HG02623 (cell line): ENCODE measurements at regions not wholly inside any gene's neighbourhood (a gene's known extent, or its start where the extent isn't known, plus 50 kb on each side); places are given as distances from the start of the nearest gene placed in this dataset.

Experiments used
- ATAC-seq: cut with Tn5 transposase; IDR thresholded peaks from one replicate; pipeline ENCODE4 v1.9.1; 2021; ENCODE audit warnings: moderate library complexity; ENCODE audit not compliant: unreplicated experiment

DNA sequence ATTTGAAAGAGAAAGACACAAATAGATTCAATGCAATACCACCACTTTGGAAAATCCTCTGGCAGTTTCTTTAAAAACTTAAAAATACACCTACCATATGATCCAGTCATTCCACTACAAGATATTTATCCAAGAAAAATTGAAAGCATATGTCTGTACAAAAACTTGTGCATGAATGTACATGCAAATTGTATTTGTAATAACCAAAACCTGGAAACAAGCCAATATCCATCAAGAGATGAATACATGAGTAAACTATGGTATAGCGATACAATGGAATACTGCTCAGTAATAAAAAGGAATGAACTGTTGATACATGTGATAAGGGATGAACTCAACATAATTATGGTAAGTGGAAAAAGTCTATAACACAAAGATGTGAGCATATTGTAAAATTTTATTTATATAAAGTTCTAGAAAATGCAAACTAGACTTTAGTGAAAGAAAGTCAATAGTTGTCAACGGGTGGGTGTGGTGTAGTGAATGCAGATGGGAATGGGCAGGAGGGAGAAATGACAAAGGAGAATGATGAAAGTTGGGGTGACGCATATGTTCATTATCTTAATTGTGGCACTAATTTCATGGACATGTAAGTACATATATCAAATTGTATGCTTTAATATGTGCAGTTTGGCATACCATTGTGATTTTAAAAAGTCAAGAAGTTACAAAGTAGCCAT, 347.5 kb downstream of the SAMD5 start:
- ATAC-seq, result no peak

DNA sequence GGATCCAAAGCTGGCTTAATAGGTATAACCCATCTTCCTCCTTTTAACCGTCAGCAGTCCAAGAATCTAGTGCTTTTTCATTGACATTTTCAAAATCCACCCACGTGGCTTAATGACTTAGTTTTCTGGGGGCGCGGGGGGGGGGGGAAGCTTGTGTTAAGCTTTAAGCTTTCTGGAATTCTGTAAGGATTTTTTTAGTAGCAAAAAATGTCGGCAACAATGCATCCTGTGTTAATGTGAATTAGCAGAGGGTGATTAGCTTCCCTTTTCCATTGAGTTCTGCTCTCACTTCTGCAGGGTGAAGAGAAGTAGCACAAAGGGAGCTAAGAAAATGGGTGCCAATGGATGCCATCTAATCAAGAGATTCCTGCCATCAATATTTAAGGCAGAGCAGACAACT, 348.2 kb downstream of the SAMD5 start:
- ATAC-seq, result no peak

DNA sequence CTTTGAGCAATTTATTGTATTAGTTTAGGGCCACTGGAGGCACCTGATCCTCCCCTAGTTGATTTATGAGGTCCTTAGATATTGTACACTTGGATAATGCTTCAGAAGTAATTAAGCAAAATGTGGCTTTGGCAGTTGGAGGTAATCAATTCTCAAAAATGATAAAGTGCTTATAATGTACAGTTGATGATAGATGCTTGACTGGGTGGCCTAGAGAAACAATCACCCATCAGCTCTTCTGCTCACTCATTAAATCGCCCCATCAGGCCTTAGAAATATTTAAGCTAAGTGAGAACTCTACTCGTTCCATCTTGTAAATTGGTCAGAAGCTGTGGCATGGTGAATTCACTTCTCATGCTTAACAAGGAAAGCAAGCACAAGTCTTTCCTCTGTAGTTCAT, 349.9 kb downstream of the SAMD5 start:
- ATAC-seq, result no peak

DNA sequence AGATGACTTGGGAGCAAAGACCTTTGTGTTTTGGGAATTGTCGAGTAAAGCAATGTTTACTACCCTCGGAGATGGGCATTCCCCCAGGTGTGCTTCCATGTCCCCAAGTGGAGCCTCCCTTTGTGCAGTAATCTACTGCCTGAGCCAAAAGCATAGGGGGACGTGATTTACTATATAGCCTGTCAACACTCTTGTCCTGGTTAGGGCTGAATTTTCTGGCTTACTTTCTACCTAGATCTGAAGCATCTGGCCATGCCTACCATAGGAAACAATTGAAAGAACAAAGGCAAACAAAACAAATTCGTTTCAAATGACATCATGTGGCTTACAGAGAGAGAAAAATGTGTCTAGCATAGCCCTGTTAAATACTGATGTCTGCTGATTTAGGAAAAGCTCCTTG, 350.6 kb downstream of the SAMD5 start:
- no peak for ATAC-seq

DNA sequence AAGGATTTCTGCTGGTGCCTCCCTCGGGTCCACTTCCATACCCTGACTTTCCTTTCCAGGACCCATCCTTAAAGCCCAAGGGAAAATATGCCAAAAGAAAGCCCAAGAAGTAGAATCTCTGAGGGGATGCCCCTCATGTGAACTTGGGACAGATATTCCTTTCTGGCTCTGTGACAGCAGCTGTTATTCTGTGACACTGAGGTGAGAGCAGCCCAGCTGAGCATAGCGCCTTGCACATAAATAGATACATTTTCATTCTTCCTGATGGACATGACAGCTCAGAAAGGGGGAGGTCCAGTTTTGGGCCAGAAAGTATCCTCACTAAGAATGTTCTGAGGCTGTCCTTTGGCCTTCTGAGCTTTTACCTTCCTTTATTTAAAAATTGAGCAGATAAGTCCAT, 353.2 kb downstream of the SAMD5 start:
- no peak for ATAC-seq

DNA sequence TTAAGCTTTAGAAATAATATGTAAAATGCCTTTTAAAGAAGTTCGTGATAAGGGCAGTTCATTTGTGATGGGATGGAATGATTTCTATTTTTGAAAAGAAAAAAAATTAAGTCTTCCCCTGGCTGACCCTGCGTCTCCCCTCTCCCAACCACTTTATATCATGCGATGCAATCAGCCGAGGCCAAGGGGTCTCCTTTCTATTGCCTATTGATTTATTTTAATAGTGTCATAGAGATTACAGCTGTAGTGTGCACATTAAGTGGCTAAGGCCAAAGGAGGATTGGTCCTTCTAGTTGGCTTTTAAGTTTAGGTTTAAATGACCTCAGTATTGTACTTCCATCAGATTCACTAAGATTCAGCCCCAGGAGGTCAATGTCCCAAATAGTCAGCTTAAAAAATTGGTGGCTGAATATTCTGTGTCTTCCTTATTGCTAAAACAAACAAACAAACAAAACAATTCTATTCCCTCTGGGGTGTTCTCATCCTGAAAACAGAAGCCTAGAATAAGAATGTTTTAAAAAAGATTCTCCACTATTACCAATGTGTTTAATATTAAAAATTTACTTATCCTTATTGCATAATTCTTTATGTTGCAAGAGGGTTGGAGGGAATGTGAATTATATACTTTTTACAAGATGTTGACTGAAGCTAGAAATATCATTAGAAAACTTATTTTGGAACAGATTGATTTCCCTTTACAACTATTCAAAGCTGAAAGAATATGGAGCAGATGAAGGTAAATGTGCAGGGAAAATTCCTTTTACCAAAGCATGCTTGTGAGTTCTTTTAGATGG, 359.1 kb downstream of the SAMD5 start:
- no peak for ATAC-seq

DNA sequence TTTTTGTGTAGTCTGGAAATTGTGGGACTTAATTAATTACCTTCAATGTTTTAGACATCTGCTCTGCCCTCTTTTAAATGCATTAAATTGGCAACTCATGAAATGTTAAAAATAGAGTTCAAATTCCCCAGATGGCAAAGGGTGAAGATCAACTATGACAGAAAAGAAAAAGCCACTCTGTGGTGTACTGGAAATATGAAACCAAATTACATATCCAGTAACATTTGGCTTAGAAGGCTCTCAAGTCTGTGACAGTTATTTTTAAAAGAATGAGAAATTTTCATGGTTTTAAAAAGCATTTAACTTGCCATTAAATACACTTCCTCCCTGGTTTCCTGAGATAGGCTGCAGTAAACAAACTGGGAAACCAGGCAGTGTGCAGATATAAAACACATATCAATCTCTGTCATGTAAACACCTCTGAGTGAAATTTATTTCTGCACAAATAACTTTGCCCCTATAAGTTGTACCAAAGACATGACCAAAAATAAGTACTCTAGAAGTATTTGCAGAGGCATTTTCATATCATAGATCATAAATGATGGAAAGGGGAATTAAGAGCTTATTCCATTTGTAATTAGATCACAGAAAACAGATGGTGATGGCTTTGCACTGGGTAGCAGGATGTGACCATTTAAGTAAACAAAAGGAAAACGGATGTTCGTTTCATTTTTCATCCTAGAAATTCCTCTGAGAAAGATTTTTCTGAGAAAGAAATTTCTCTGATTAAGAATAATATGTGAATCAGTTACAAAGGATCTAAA, 360.1 kb downstream of the SAMD5 start:
- no peak for ATAC-seq

DNA sequence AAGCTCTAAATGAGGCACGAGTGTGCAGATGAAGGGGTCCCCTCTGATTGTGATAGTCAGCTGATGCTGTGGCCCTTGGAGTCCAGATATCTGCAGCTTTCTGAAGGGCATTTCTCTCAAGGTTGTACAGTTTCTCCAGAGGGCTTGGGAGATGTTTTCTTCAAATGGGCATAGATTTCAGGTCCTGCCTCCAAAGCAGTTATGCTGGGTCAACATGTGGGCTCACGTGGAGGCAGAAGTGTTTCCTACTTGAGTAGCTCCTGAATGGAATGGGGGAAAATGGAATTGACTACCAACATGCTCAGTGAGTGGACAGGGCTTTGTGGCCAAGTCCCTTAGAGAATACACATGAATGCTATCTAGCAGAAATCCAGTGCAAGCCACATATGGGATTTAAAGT, 360.7 kb downstream of the SAMD5 start:
- ATAC-seq, result no peak

DNA sequence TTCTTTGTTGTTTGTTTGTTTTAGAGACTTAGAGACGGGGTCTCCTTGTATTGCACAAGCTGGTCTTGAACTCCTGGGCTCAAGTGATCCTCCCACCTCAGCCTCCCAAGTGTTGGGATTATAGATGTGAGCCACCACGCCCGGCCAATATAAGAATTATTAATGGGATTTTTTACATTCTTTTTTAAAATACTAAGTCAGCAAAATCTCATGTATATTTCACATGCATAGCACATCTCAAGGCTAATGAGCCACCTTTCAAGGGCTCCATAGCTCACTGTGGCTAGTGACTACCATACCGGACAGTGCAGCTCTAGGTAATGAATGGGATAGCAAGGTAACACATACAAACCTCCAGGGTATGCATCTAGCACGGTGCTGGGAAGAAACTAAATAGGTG, 361.4 kb downstream of the SAMD5 start:
- no peak for ATAC-seq

DNA sequence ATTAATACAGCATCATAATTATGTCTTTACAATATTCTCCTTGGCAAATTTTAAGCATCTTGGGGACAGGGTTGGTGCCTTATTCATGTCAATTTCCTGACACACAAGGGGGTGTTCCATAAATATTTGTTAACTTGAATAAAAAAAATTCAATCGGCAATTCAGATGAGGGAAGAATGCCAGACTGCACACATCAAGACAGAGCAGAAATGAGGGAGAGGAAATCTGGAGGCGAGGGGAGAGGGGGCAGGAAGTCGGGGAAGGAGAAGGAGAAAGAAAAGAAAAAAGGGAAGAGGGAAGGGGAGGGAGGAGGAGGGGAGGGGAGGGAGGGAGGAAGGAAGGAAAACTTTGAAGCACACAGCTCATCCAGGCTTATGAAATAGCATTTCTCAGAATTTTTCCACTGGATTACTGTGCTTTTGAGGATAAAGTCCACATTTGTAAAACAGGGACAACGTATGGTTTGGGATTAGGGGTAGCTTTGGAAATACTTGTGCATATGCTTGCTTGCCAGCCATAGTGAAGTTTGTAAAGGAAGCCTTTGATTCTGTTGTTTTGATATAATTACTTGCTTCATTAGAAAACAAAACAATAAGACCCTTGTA, 362.1 kb downstream of the SAMD5 start:
- no peak for ATAC-seq

DNA sequence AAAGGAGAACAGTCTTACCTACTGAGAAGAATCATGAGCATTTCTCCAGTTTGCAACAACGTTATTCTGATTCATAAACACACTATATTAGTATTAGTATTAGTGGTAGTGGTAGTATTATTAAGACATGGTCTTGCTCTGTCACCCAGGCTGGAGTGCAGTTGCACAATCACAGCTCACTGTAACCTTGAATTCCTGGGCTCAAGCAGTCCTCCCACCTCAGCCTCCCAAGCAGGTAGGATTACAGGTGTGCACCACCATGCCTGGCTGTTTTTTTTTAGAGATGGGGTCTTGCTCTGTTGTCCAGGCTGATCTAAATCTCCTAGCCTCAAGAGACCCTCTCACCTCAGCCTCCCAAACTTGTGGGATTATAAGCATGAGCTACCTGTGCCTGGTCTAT, 363.5 kb downstream of the SAMD5 start:
- ATAC-seq, result no peak

DNA sequence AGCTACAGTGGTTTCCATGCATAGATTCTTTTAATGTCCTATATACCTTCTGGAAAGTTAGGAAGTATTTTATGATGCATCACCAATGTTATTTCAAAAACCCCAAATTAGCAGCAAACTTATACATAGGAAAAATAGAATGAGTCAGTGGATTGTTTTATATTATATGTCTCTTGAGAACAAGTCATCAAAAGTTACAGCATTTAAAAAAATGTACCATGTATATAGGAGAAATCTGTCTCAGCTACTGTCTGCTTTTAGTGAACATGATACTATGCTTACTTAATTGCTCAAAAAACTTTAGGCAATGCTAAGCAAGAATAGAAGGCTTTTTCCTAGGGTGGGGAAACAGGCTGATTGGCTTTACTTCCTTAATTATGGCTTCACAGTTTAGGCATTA, 365.3 kb downstream of the SAMD5 start:
- ATAC-seq, result no peak

DNA sequence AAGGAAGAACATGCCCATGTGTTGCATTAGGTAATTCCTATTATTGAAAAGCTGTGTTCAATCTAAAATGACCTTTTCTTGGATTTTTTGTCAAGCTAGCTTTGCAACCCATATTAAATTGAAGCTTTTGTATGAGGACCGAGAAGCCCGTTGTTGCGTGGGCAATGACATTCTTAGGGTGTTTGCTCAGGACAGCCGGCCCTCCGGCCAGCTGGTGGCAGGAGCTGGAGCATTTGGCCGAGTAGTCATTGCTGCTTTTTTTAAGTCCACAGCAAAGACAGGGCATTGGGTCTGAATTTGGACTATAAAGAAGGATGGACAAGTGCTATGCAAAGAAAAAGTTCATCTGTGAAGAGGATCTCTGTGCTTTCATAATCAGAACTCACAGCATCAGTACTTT, 365.8 kb downstream of the SAMD5 start:
- ATAC-seq, result no peak

DNA sequence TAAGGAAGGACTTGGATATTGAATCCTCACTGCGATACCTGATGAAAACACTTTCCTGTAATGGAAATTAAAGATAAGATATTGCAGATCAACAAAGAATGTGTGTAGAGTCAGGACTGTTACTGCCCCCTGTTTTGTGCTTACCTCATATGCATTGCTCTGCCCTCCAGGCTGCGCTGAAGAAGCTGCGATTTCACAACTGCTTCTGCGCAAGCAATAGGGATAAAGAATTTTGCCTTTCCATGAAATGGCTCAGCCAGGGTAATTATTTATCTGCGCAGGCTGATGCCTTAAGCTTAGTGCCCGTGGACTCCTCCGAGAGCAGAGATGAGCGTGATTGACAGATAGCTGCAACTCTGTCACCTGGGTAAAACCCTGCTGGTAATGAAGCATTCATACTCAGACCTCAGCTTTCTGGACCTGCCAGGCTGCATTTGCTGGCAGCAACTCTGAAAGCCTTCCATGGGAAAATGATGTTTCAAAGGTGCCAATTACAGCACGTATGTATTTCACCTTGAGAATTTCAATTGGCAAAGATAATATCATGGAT, 370.6 kb downstream of the SAMD5 start:
- ATAC-seq, result no peak

DNA sequence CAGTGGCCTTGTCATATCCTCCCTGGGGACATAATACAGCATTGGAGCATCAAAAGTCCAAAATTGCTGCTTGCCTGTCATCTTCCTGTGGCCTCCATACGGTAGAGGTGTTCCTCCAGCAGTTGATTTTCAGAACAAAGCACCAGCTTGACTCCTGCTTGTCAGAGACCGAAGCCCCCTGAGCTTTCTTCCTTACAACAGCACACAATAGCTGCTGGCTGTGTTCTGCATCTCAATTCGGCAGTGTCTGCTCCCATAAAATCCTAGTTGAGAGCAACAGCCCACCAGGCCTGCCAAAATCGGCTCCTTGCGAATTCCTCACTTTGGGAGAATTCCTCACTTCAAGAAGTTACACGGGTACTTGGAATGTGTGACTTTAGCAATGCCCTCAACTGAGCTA, 372.9 kb downstream of the SAMD5 start:
- ATAC-seq, result no peak

DNA sequence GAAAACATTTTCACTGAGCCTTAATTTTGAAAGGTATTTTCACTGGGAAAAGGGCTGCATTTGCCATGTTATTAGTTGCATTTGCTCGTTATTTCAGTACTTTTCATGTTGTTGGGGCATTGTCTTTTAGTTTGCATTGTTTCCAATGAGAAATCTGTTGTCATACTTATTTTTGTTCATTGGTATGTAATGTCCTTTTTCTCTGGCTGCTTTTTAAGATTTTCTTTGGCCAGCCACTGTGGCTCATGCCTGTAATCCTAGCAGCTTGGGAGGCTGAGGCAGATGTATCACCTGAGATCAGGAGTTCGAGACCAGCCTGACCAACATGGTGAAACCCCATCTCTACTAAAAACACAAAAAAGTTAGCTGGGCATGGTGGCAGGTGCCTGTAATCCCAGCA, 379.9 kb downstream of the SAMD5 start:
- ATAC-seq, result no peak

DNA sequence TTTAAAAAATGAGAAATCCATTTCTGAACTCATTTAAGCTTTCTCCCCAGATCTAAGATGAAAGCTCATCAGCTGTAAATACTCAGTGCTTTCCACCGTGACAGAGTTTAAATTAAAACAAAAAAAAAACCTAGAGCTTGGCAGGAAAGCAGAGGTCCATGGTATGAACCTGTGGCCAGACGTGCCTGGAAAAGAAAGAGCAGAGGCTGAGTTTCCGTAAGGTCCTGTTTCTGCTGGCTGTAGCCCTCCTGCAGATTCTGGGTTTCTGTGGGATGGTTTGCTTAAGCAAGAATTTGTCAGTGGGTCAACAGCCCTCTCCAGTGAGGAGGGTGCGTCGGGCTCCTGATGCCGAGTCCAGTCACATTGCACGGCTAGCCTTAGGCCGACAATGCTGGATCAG, 383.2 kb downstream of the SAMD5 start:
- no peak for ATAC-seq

DNA sequence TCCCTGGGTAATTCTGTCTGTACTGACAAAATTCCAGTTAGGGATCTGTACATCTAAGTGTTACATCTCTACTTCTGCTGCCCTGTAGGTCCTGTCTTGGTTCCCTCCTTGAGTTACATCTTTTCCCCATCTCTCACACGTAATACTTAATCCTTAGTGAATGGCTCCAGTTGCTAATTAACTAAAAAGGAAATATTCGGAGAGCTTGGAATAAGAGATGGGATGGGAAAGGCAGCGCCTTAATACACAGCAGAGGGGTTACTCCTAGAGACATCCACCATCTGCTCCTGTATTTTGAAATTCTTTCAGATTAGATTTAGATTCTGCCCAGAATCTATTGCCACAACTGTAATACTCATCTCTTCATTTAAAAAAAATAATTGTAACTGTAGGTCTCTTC, 384.0 kb downstream of the SAMD5 start:
- ATAC-seq, result no peak

DNA sequence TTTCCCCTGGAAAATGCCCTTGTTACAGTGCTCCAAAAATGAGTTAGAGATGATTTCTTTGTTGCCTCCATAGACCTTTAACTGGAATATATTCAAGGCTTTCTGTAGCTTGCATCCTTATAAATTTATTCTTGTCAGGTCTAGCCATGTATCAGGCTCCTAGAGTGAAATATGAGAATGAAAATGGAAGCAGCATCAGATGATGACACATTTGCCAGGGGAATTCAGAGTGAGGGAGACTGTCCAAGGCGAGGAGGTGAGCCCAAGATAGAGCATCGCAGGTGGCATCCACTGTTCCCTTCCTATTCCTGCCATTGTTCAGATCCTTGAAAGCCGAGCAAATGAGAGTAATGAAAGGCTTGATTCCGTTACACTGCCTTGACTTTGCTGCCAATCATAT, 386.8 kb downstream of the SAMD5 start:
- ATAC-seq, result no peak

DNA sequence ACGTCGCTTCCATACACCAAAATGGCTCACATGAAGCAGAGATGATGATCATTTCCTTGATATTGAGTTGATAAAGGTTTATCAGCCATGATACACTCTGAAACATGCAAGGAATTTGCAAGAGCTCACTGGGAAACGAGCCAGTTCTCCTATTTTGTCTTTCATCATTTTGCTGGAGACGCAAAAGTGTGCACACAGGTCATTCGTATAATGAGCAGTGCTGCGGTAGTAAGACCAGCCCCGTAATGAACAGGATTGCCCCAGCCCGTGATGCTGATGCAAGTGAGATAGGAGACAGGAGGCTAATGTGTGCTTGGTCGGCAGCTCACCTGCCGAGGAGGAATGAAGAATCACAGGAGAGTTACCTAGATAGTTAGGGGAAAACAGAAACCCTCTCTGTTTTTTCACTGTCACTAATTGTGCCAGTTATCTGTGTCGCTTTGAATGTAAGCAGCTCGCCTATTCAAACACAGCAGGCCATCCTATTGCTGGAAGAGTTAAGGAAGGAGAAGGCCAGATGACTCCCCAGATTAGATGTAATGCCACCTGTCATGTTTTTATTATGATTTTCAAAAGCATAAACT, 391.8 kb downstream of the SAMD5 start:
- ATAC-seq, result no peak

DNA sequence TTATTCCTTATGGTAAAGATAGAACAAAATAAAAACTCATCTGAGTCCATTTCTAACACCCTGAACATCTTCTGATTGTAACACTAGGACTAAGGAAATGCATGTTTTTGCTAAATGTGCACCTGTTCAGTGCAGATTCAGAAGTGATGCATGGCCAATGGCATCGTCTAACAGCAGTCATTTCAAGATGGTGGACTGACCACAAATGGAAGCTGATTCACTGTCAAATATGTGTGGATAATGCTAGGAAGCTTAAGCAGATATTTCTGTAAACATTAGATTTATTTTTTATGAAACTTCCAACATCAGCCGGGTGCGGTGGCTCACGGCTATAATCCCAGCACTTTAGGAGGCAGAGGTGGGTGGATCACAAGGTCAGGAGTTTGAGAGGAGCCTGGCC, 394.8 kb downstream of the SAMD5 start:
- ATAC-seq, result no peak
